GM18870 (cell line): ENCODE measurements at regions not wholly inside any gene's neighbourhood (a gene's known extent, or its start where the extent isn't known, plus 50 kb on each side); places are given as distances from the start of the nearest gene placed in this dataset.
"Not testable (repeated sequence)": the region's sequence is repeated elsewhere in the genome, so short reads cannot be mapped to it uniquely, and the experiment has no call there.

ENCODE experiments used
- ATAC-seq: cut with Tn5 transposase; IDR thresholded peaks from one replicate; pipeline ENCODE4 v1.9.1; 2021; ENCODE audit warnings: moderate library complexity; ENCODE audit not compliant: unreplicated experiment

GRCh38 chr12:73632661-73633060 is 905.0 kb upstream of the ATXN7L3B start:
- ATAC-seq = no peak

GRCh38 chr12:73639397-73639796 is 898.2 kb upstream of the ATXN7L3B start:
- ATAC-seq = not testable (repeated sequence)

GRCh38 chr12:73656375-73656774 is 881.3 kb upstream of the ATXN7L3B start:
- ATAC-seq = no peak

GRCh38 chr12:73659802-73660201 is 877.8 kb upstream of the ATXN7L3B start:
- ATAC-seq = no peak

GRCh38 chr12:73665193-73665592 is 872.4 kb upstream of the ATXN7L3B start:
- ATAC-seq = no peak

GRCh38 chr12:73671550-73671949 is 866.1 kb upstream of the ATXN7L3B start:
- ATAC-seq = not testable (repeated sequence)

GRCh38 chr12:73677520-73678291 is 859.9 kb upstream of the ATXN7L3B start:
- no peak for ATAC-seq

GRCh38 chr12:73678335-73678734 is 859.3 kb upstream of the ATXN7L3B start:
- ATAC-seq = no peak

GRCh38 chr12:73699318-73699717 is 838.3 kb upstream of the ATXN7L3B start:
- ATAC-seq = no peak

- ATAC-seq = no peak
Observed at GRCh38 chr12:73714655-73715054, 823.0 kb upstream of the ATXN7L3B start.

- ATAC-seq = not testable (repeated sequence)
Observed at GRCh38 chr12:73716143-73716542, 821.5 kb upstream of the ATXN7L3B start.

- ATAC-seq = no peak
Observed at GRCh38 chr12:73719223-73719622, 818.4 kb upstream of the ATXN7L3B start.

- ATAC-seq = no peak
Observed at GRCh38 chr12:73726881-73727280, 810.8 kb upstream of the ATXN7L3B start.

- ATAC-seq = no peak
Observed at GRCh38 chr12:73731658-73732057, 806.0 kb upstream of the ATXN7L3B start.

- no peak for ATAC-seq
Observed at GRCh38 chr12:73769337-73769736, 768.3 kb upstream of the ATXN7L3B start.

- no peak for ATAC-seq
Observed at GRCh38 chr12:73798523-73798922, 739.1 kb upstream of the ATXN7L3B start.

GRCh38 chr12:73815072-73815645 is 722.5 kb upstream of the ATXN7L3B start:
- ATAC-seq = no peak

- no peak for ATAC-seq
Observed at GRCh38 chr12:73817161-73817560, 720.5 kb upstream of the ATXN7L3B start.

- no peak for ATAC-seq
Observed at GRCh38 chr12:73833746-73834145, 703.9 kb upstream of the ATXN7L3B start.

- ATAC-seq = no peak
Observed at GRCh38 chr12:73841963-73842362, 695.7 kb upstream of the ATXN7L3B start.

GRCh38 chr12:73863546-73863945 is 674.1 kb upstream of the ATXN7L3B start:
- ATAC-seq = no peak

- ATAC-seq = no peak
Observed at GRCh38 chr12:73867147-73867546, 670.5 kb upstream of the ATXN7L3B start.

- ATAC-seq = not testable (repeated sequence)
Observed at GRCh38 chr12:73877291-73877690, 660.3 kb upstream of the ATXN7L3B start.
